COLO668 (cell line): ENCODE measurements at regions not wholly inside any gene's neighbourhood (a gene's known extent, or its start where the extent isn't known, plus 50 kb on each side); places are given as distances from the start of the nearest gene placed in this dataset.

Experiments used
- DNase-seq: peaks from one replicate; lab custom pipeline; 2025; ENCODE audit not compliant: unreplicated experiment; lab: John Stamatoyannopoulos, UW

DNA sequence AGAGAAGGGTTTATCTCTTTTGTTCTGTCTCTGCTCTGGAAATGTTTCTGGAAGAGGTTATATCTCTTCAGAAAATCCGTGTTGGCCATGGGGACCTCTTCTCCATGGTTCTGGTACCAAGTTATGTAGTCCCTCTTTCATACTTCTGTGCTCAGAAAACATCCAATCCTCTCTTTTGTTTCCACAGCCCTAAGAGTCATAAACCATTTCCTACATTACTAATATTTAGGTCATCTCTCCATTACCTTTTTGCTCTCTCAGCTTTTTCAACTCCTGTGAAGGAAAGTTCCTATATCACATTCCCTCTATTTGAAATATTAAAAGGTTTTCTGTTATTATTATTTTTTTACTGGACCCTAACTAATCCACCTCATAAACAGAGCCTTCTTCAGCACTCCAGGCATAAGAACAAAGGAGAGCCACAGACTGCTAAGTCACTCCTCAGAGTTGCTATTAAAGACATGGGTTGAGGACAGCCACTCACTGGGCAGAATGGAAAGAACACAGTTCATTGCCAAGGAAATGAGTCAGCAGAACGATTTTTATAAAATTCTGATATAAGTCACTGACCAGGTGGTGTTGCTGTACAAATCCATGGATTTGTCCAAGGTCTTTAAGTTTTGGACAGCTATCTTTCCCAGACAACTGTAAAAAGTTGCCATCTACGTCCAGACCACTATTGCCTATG, 122.4 kb upstream of the NPY2R start:
- no peak for DNase-seq

DNA sequence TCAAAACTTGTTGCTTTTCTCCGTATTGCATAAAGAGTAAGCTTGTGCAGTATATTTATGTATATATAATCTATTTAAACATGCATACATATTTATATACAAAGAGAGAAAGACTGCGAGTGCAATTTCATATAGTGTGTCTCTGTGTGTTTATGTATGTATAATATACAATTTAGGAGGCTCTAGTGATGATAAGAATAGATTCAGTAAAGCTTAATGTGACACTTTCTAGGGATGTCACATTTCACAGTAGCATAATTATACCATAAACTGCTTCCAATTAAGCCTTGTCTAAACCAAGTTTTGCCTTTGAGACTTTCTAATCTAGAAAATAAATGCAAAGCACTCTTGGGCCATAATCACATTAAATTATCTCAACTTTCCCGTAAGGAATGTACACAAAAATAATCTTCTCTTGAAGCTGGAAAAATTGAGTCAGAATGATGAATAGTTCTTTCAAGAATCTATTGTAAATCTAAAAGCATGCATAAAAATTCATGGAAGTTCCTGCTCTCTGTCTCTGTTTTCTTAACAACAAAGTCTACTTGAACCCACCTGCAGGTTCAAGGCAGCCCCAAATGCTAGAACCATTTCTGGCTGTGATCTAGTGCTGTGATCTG, 114.1 kb upstream of the NPY2R start:
- no peak for DNase-seq

DNA sequence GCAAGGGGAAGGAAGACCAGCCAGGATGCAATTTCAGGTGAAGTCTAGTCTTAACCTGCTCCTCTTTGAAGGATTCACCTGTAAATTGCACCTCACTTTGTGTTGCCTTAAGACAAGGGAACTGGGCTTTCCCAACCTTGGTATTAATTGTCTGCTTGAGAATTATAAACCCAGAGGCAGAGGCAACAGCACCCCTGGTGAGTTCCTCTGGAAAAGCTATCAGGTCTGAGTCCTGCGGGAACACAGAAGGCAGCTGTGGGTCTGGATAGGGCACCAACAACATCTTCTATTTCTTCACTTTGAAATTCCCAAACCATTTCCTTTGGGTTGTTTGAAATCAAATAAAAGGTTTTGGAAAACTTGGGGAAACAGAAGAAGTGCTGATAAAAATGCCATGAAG, 109.2 kb upstream of the NPY2R start:
- no peak for DNase-seq

DNA sequence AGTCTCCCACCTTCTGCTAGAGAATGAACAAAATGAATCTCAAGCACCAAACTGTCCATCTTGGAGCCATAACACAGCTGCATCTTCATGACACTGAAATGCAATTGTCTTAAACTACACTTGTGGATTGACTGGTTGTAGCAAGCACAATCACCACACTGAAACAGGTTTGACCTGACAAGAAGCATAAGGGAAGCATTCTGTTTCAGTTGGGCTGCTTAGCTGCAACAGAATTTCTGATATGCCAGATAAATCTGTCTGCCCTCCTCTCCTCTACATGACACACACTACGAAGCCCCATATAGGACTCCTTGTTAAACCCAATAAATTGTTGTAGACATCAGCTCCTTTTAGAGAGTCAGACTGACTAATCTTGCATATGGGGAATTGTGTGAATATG, 101.8 kb upstream of the NPY2R start:
- DNase-seq, result no peak

DNA sequence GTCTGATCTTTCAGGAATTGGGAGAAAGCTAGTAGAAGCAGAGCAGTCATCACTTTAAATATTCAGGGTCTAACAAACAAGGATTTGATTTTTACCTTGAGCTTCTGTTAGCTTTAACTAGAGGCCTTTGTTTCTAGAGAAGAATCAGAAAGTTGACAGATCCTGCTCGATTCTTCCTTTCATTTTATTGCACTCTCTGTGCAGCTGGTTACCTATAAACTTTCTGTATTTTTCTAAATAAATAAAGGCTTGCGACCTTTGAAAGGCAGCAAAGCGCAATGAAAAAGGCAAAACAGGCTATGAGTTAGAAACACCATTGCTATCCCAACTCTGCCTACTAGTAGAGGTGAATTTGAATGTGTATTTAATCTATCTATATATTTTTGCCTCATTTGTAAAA, 101.4 kb upstream of the NPY2R start:
- DNase-seq, result no peak

DNA sequence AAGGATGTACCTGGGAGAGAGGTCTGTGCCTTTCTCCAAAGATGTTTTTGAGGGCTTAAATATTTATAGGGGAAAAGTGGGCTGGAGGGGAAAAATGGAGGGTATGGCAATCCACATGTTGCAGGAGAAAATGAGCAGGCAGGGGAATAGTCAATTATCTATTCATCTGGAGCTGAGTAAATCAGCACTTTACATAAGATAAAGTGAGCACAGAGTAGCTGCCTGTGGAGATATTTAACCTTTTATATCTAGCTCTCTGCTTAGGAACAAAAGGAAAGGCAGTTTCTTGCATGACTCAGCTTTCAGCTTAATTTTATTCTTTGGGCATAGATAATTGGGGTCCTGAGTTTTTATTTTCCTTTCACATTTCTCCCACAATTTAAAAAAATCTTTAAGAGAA, 93.6 kb upstream of the NPY2R start:
- no peak for DNase-seq

DNA sequence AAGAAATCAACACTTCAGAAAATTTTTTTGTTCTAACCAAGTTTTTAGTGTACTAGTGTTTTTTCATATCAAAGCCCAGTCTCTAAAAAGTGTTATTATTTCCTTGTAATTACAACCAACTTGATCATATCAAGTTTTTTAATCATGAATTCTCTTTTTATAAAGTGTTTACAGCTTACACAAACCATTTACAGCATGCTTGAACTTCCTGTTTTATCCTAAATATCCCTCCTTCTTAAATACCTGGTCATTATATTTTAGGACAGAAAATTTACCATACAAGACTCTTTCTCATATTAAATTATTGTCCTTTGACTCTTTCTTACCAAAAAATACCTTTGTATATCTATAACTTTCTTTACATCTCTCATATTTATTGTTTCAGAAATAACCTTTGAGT, 89.4 kb upstream of the NPY2R start:
- DNase-seq, result no peak

DNA sequence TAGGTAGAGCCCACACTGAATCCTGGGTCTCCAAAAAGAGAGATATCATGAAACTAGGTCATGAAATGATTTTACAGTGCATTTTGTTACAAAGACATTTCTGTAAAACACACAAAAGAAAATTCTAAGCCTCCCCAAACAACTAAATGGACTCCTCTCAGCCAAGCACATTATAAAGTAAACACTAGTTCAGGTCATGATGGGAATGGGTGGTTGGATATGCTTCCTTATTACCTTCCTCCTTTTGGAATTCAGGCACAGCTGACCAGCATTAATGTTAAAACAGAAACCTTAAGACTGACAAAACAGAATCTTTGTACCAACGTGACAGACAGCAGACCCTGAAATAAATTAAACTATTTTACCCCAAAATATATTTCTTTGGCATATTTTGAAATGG, 87.9 kb upstream of the NPY2R start:
- no peak for DNase-seq

DNA sequence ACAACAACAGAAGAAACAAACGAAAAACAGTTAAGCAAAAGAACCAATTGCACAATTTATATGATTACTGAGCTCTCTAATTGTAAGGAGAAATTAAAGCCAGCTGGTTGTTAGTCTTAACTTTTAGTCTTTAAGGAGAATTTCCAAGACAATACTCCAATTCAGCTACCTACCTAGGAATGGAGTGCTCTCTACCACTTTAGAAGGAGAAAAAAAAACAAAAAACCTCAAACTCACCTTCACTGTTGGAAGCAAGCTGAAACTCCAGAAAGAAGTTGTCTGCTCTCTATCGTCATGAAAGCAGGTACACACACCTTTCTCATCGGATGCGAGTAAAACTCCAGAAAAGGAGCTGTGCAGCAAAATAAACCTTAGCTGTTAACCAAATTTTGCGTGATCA, 86.1 kb upstream of the NPY2R start:
- DNase-seq, result no peak

DNA sequence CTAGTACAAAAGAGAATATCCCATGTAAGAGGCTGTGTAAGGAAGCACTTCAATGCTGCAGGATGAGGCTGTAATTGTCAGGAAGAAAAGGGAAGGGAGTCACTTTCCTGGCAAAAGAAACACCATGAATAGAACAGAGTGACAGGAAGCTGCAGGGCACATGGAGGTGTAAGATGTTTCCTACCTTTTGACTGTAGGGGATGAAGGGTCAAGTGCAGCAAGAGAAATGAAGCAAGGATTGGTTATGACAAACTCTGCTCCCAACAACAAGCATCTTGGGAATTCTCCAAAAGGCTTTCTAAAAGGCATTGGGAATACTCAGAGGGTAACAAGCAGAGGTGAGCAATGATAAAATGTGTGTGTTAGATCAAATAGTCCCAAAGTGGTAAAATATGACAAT, 74.3 kb upstream of the NPY2R start:
- DNase-seq, result no peak

DNA sequence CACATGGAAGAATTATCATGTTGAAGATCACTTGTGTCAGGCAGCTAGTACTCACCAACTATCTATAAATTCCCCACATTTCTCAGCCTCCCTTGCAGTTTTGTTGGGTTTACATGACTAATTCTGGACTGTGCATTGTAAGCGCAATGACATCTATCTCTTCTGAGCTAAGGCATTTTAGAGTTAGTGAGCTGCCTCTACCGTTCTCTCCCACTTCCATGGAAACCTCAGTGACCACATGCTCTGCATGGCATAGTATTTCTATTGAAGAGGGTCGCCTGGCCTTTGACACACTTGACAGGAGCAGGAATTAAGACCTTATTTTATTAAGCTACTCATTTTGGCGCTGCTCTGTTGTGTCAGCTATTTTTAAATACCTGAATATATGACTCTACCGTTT, 67.5 kb upstream of the NPY2R start:
- no peak for DNase-seq

DNA sequence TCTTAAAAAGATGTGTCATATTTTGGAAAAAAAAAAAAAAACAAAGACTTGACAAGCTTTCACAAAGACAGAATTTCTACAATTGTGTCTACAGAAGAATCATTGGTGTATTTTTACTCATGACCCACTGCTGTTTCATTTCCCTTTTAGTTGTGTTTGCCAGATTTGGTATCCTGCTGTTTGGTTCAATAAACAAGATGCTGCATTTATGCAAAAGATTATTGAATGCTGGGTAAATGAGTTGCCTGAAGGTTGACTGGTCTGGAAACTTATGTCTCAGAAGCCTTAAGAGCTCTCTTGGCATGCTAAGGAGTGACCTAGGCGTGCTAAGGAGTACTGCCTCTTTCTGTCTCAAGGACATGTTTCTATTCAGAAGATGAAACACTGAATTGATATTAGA, 64.9 kb upstream of the NPY2R start:
- no peak for DNase-seq
